GM12878 (cell line): ENCODE measurements at regions not wholly inside any gene's neighbourhood (a gene's known extent, or its start where the extent isn't known, plus 50 kb on each side); places are given as distances from the start of the nearest gene placed in this dataset.

Experiments used
- ATAC-seq: fragments of 200-7000 bp; cut with Tn5 transposase; 3 replicates; pipeline ENCODE4 v1.9.1; 2020; ENCODE audit warnings: mild to moderate bottlenecking, moderate library complexity
- BruUV-seq: library from RNA; stranded (reverse); fragments of 400-500 nt; replicated peaks from 2 replicates; lab custom pipeline; 2021; lab: Mats Ljungman, UMichigan
- CTCF ChIA-PET: fragments of 300-600 bp; sonication (Branson Sonifier 250); formaldehyde crosslinking; extraction: SDS; loops from one replicate; lab custom pipeline; 2021; ENCODE audit warnings: inconsistent platforms; lab: Yijun Ruan, JAX
- POLR2A ChIA-PET: fragments of 350-600 bp; formaldehyde crosslinking; extraction: SDS; loops from one replicate; lab custom pipeline; 2021; ENCODE audit warnings: inconsistent platforms; lab: Charles Lee
- RAD21 ChIA-PET: fragments of 300-600 bp; sonication (Branson Sonifier 250); formaldehyde crosslinking; loops from one replicate; lab custom pipeline; 2023; ENCODE audit warnings: antibody characterized with exemption; ENCODE audit not compliant: unreplicated experiment; lab: Charles Lee
- SMC1A ChIA-PET: fragments of 300-600 bp; sonication (Branson Sonifier 250); formaldehyde crosslinking; loops from one replicate; lab custom pipeline; 2023; ENCODE audit not compliant: unreplicated experiment, uncharacterized antibody; lab: Charles Lee
- DNase-seq: peaks from one replicate; pipeline ENCODE4 v3.0.0-alpha.2; 2011; ENCODE audit warnings: low read depth, low spot score
- FAIRE-seq: peaks from 3 replicates; lab custom pipeline; 2011; peaks lifted over from hg19 to GRCh38; lab: Jason Lieb, UNC
- H2AFZ ChIP-seq: 2 replicates; pipeline ENCODE4 v1.6.0; 2011; ENCODE audit warnings: low read depth, low read length, control low read depth; ENCODE audit not compliant: control insufficient read depth
- H3K27ac ChIP-seq: 2 replicates; pipeline ENCODE4 v1.5.1; 2011; ENCODE audit warnings: control low read depth; ENCODE audit not compliant: control insufficient read depth, insufficient read depth
- H3K27me3 ChIP-seq, 2 experiments: replicated peaks in 1 of 2; 2 replicates each; pipeline versions ENCODE4 v1.6.0 to v1.6.1; 2011; ENCODE audit warnings: low read length in 1 of 2; ENCODE audit not compliant: control insufficient read depth in 2 of 2, insufficient read depth in 2 of 2
- H3K36me3 ChIP-seq, 2 experiments: 2 replicates each; pipeline ENCODE4 v1.5.1; 2011; ENCODE audit warnings: low read length in 1 of 2; ENCODE audit not compliant: control insufficient read depth in 2 of 2, insufficient read depth in 2 of 2
- H3K4me1 ChIP-seq: 2 replicates; pipeline ENCODE4 v1.6.1; 2011; ENCODE audit warnings: mild to moderate bottlenecking, low read length, moderate library complexity, mixed read lengths; ENCODE audit not compliant: control insufficient read depth, insufficient read depth
- H3K4me2 ChIP-seq: 2 replicates; pipeline ENCODE4 v1.6.0; 2011; ENCODE audit warnings: control low read depth; ENCODE audit not compliant: control insufficient read depth, insufficient read depth
- H3K4me3 ChIP-seq: fragments of 200-600 bp; sonication (generic); 2 replicates; pipeline ENCODE4 v1.5.1; 2016
- H3K79me2 ChIP-seq: 2 replicates; pipeline ENCODE4 v1.6.0; 2011; ENCODE audit warnings: low read length; ENCODE audit not compliant: control insufficient read depth, insufficient read depth
- H3K9ac ChIP-seq: 2 replicates; pipeline ENCODE4 v1.8.0; 2011; ENCODE audit warnings: low read length, control low read depth, mixed read lengths; ENCODE audit not compliant: control insufficient read depth, insufficient read depth
- H3K9me3 ChIP-seq: replicated peaks from 3 replicates; pipeline ENCODE4 v1.5.1; 2011; ENCODE audit warnings: mild to moderate bottlenecking, low read length; ENCODE audit not compliant: control insufficient read depth, insufficient read depth
- H4K20me1 ChIP-seq: 2 replicates; pipeline ENCODE4 v1.6.0; 2011; ENCODE audit not compliant: control insufficient read depth, insufficient read depth
- ATF3 ChIP-seq: IDR thresholded peaks from 2 replicates; pipeline ENCODE4 v1.6.1; 2011; ENCODE audit warnings: low read depth, mild to moderate bottlenecking, low read length, moderate library complexity, borderline replicate concordance; ENCODE audit errors: extremely low read depth
- BCL3 ChIP-seq: IDR thresholded peaks from 2 replicates; pipeline ENCODE4 v1.6.1; 2011; ENCODE audit warnings: borderline replicate concordance, low read depth, mild to moderate bottlenecking, moderate library complexity, low read length; ENCODE audit not compliant: insufficient read depth, poor library complexity, severe bottlenecking
- CREB1 ChIP-seq: IDR thresholded peaks from 2 replicates; pipeline ENCODE4 v1.6.1; 2012; ENCODE audit warnings: low read depth, mild to moderate bottlenecking, inconsistent platforms
- E4F1 ChIP-seq: fragments of 450-650 bp; IDR thresholded peaks from 2 replicates; pipeline ENCODE4 v1.6.1; 2018; ENCODE audit warnings: borderline replicate concordance, mild to moderate bottlenecking; ENCODE audit not compliant: partially characterized antibody
- ESRRA ChIP-seq: IDR thresholded peaks from 2 replicates; pipeline ENCODE4 v1.6.1; 2012; ENCODE audit warnings: mild to moderate bottlenecking, low read length, improper control_type of control experiment
- IRF4 ChIP-seq: IDR thresholded peaks from 2 replicates; pipeline ENCODE4 v1.6.1; 2011; ENCODE audit warnings: low read depth, low read length
- MTA3 ChIP-seq: IDR thresholded peaks from 2 replicates; pipeline ENCODE4 v1.6.1; 2012; ENCODE audit warnings: low read length, inconsistent platforms, borderline replicate concordance
- NFIC ChIP-seq: IDR thresholded peaks from 2 replicates; pipeline ENCODE4 v1.6.1; 2012; ENCODE audit warnings: low read depth, mild to moderate bottlenecking, inconsistent platforms, low read length, moderate library complexity
- PAX8 ChIP-seq: fragments of 450-650 bp; IDR thresholded peaks from 2 replicates; pipeline ENCODE4 v1.6.1; 2017; ENCODE audit warnings: mild to moderate bottlenecking, moderate library complexity
- SRF ChIP-seq, 2 experiments: IDR thresholded peaks; 2 replicates each; pipeline ENCODE4 v1.6.1; 2011; ENCODE audit warnings: low read depth in 2 of 2, low read length in 2 of 2, mild to moderate bottlenecking in 1 of 2, moderate library complexity in 1 of 2
- SUZ12 ChIP-seq: fragments of 200-600 bp; sonication (generic); IDR thresholded peaks from one replicate; pipeline ENCODE4 v1.6.1; 2018; ENCODE audit warnings: antibody characterized with exemption, mild to moderate bottlenecking; ENCODE audit not compliant: unreplicated experiment
- ZZZ3 ChIP-seq: IDR thresholded peaks from 2 replicates; pipeline ENCODE4 v1.6.1; 2011; ENCODE audit warnings: low read depth; ENCODE audit not compliant: control insufficient read depth, insufficient read length
- WGBS: methylation state at CpG from one replicate; pipeline ENCODE4 v1.1.6; 2016; ENCODE audit warnings: low lambda C conversion rate; ENCODE audit not compliant: insufficient replicate concordance, insufficient coverage; ENCODE audit errors: missing lambda C conversion rate; 5-methylcytosine and 5-hydroxymethylcytosine counted together
- in situ Hi-C: fragments of 300-500 bp; cut with MboI; formaldehyde crosslinking; loops from 9 replicates; pipeline ENCODE4 v1.14.3; 2018; ENCODE audit warnings: mixed read lengths
- intact Hi-C: fragments of 100-400 bp; cut with micrococcal nuclease; formaldehyde crosslinking; loops from one replicate; pipeline ENCODE4 v1.14.2; 2022; ENCODE audit not compliant: unreplicated experiment
- TF ChIP-seq, protein P1 (sequence below): fragments of 450-650 bp; IDR thresholded peaks from 2 replicates; pipeline ENCODE4 v1.6.1; 2018; ENCODE audit warnings: mild to moderate bottlenecking, low read depth, moderate library complexity; ENCODE audit not compliant: partially characterized antibody
- TF ChIP-seq, protein P2 (sequence below): fragments of 450-650 bp; IDR thresholded peaks from 2 replicates; pipeline ENCODE4 v1.6.1; 2016; ENCODE audit warnings: mild to moderate bottlenecking

DNA sequence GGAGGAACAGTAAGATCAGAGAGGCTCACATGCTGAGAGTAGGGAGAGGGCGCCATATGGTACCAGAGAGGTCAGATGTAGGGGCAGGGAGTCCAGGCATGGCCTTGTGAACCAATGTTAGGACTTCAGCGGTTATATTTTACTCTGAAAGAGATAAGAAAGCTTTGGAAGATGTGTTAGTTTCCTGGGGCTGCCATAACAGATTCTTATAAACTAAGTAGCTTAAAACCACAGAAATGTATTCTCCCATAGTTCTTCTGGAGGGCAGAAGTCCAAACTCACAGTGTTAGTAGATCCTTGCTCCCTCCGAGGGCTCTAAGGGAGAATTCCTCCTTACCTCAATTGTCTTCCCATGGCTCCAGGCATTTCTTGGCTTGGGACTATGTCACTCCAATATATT, 502.5 kb upstream of the ADGRL2 start:
- no TSS peak for BruUV-seq
- no peaks in the 10 kb centered on the region for H3K9me3 ChIP-seq
- H3K36me3 ChIP-seq: no peaks in the 10 kb centered on the region
- ChIA-PET RAD21 (no interaction called here), SMC1A (no interaction called here), CTCF (no interaction called here), POLR2A (no interaction called here)
- 0 out of 4 replicates have a peak, but pooled peaks cover 0 to 1% of the 10 kb centered on the region in 2 experiments for H3K27me3 ChIP-seq
- no peak overlapping the region for H2AFZ ChIP-seq
- H3K4me2 ChIP-seq: no peak overlapping the region
- no peaks in the 10 kb centered on the region for H4K20me1 ChIP-seq
- WGBS: 0% methylated on average over 3 of the region's 3 CpGs
- intact Hi-C loops: no loop called here
- TF ChIP-seq E4F1: no peak
- TF ChIP-seq ZZZ3: no peak
- TF ChIP-seq NFIC: no peak
- TF ChIP-seq, protein P1, sequence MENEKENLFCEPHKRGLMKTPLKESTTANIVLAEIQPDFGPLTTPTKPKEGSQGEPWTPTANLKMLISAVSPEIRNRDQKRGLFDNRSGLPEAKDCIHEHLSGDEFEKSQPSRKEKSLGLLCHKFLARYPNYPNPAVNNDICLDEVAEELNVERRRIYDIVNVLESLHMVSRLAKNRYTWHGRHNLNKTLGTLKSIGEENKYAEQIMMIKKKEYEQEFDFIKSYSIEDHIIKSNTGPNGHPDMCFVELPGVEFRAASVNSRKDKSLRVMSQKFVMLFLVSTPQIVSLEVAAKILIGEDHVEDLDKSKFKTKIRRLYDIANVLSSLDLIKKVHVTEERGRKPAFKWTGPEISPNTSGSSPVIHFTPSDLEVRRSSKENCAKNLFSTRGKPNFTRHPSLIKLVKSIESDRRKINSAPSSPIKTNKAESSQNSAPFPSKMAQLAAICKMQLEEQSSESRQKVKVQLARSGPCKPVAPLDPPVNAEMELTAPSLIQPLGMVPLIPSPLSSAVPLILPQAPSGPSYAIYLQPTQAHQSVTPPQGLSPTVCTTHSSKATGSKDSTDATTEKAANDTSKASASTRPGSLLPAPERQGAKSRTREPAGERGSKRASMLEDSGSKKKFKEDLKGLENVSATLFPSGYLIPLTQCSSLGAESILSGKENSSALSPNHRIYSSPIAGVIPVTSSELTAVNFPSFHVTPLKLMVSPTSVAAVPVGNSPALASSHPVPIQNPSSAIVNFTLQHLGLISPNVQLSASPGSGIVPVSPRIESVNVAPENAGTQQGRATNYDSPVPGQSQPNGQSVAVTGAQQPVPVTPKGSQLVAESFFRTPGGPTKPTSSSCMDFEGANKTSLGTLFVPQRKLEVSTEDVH: no peak
- no peak for TF ChIP-seq ESRRA
- TF ChIP-seq CREB1: no peak
- no peak for TF ChIP-seq SRF (IDR thresholded peaks at IDR 0.05; ENCODE audit: low read depth in 2 of 2, low read length in 2 of 2)
- no peak for TF ChIP-seq MTA3
- no peak for TF ChIP-seq IRF4
- no peak for TF ChIP-seq PAX8
- TF ChIP-seq ATF3: no peak
- TF ChIP-seq, protein P2, sequence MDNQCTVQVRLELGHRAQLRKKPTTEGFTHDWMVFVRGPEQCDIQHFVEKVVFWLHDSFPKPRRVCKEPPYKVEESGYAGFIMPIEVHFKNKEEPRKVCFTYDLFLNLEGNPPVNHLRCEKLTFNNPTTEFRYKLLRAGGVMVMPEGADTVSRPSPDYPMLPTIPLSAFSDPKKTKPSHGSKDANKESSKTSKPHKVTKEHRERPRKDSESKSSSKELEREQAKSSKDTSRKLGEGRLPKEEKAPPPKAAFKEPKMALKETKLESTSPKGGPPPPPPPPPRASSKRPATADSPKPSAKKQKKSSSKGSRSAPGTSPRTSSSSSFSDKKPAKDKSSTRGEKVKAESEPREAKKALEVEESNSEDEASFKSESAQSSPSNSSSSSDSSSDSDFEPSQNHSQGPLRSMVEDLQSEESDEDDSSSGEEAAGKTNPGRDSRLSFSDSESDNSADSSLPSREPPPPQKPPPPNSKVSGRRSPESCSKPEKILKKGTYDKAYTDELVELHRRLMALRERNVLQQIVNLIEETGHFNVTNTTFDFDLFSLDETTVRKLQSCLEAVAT: no peak
- no peak for TF ChIP-seq BCL3
- no peak for TF ChIP-seq SUZ12
- no peak overlapping the region for H3K27ac ChIP-seq
- DNase-seq (no peak), FAIRE-seq (no peak), ATAC-seq (no peak)
- in situ Hi-C loops: no loop called here
- H3K4me3 ChIP-seq: no peak overlapping the region
- no peaks in the 10 kb centered on the region for H3K79me2 ChIP-seq
- no peak overlapping the region for H3K9ac ChIP-seq
- H3K4me1 ChIP-seq: no peaks in the 10 kb centered on the region
